SU-DHL-6 (cell line): ENCODE measurements at regions not wholly inside any gene's neighbourhood (a gene's known extent, or its start where the extent isn't known, plus 50 kb on each side); places are given as distances from the start of the nearest gene placed in this dataset.

ENCODE experiments used
- H2AFZ ChIP-seq: fragments of 200-600 bp; sonication (generic); 2 replicates; pipeline ENCODE4 v1.6.1; 2014; ENCODE audit warnings: low read depth, mild to moderate bottlenecking, moderate library complexity, mixed read lengths, antibody characterized with exemption, low read length; ENCODE audit not compliant: severe bottlenecking
- H3F3A ChIP-seq: fragments of 200-600 bp; shearing (Covaris generic); 2 replicates; pipeline ENCODE4 v1.6.0; 2016; ENCODE audit warnings: antibody characterized with exemption, mild to moderate bottlenecking; ENCODE audit not compliant: insufficient read depth
- H3K27ac ChIP-seq: fragments of 200-600 bp; sonication (generic); 2 replicates; pipeline ENCODE4 v1.5.1; 2016; ENCODE audit warnings: low read depth, mild to moderate bottlenecking, low read length, moderate library complexity, mixed read lengths
- H3K27me3 ChIP-seq: fragments of 200-600 bp; sonication (generic), shearing (Covaris generic); 2 replicates; pipeline ENCODE4 v1.6.0; 2014; ENCODE audit warnings: mild to moderate bottlenecking, low read length
- H3K36me3 ChIP-seq: fragments of 200-600 bp; sonication (generic); 2 replicates; pipeline ENCODE4 v1.6.1; 2014; ENCODE audit warnings: mild to moderate bottlenecking, low read length, mixed read lengths
- H3K4me2 ChIP-seq: fragments of 300-600, 200-600 bp; shearing (Covaris generic), sonication (generic); 2 replicates; pipeline ENCODE4 v1.6.0; 2014; ENCODE audit warnings: low read length, low read depth, mild to moderate bottlenecking; ENCODE audit not compliant: poor library complexity, severe bottlenecking
- H3K4me3 ChIP-seq: fragments of 200-600 bp; sonication (generic); 2 replicates; pipeline ENCODE4 v1.5.1; 2014; ENCODE audit warnings: antibody characterized with exemption, low read length, mild to moderate bottlenecking, mixed read lengths; ENCODE audit not compliant: insufficient read depth, poor library complexity, severe bottlenecking
- H3K79me2 ChIP-seq: fragments of 200-600 bp; sonication (generic); 2 replicates; pipeline ENCODE4 v1.6.1; 2014; ENCODE audit warnings: mild to moderate bottlenecking, low read length, moderate library complexity; ENCODE audit not compliant: insufficient read depth
- H3K9ac ChIP-seq: fragments of 200-600 bp; sonication (generic); 2 replicates; pipeline ENCODE4 v1.7.0; 2014; ENCODE audit warnings: mild to moderate bottlenecking, low read length
- H3K9me2 ChIP-seq: fragments of 200-600 bp; sonication (generic); replicated peaks from 2 replicates; pipeline ENCODE4 v1.6.1; 2014; ENCODE audit warnings: low read length; ENCODE audit not compliant: insufficient read depth
- H3K9me3 ChIP-seq: fragments of 200-600 bp; sonication (generic); 2 replicates; pipeline ENCODE4 v1.6.1; 2014; ENCODE audit warnings: low read length, mixed read lengths; ENCODE audit not compliant: insufficient read depth
- H4K20me1 ChIP-seq: fragments of 200-600 bp; sonication (generic); 2 replicates; pipeline ENCODE4 v1.6.1; 2014; ENCODE audit warnings: low read depth, mild to moderate bottlenecking, antibody characterized with exemption, low read length, moderate library complexity, mixed read lengths
- CTCF ChIP-seq: fragments of 200-600 bp; sonication (generic); IDR thresholded peaks from one replicate; pipeline ENCODE4 v1.5.1; 2017; ENCODE audit warnings: antibody characterized with exemption, mild to moderate bottlenecking, low read length, moderate library complexity; ENCODE audit not compliant: insufficient read depth, poor library complexity, severe bottlenecking
- EZH2phosphoT487 ChIP-seq: fragments of 200-600 bp; sonication (generic), shearing (Covaris generic); conservative IDR thresholded peaks from 2 replicates; pipeline ENCODE4 v1.6.1; 2018; ENCODE audit warnings: mild to moderate bottlenecking, antibody characterized with exemption, low read length, moderate library complexity, mixed read lengths

- Histone ChIP-seq H3K27ac (no peak overlapping the region), H3K4me2 (no peak overlapping the region), H3K9me3 (no peaks in the 10 kb centered on the region), H3K9ac (no peak overlapping the region), H3K4me3 (no peak overlapping the region), H4K20me1 (no peaks in the 10 kb centered on the region), H3K79me2 (no peaks in the 10 kb centered on the region), H3K27me3 (no peaks in the 10 kb centered on the region), H3K36me3 (no peaks in the 10 kb centered on the region), H3K9me2 (no peaks in the 10 kb centered on the region), H2AFZ (no peak overlapping the region), H3F3A (no peaks in the 10 kb centered on the region)
- TF ChIP-seq EZH2phosphoT487 (no peak), CTCF (no peak)
These were observed 88.9 kb upstream of the RBM19 start for GRCh38 chr12:114054982-114055381.

- no peak overlapping the region for H2AFZ ChIP-seq
- no peaks in the 10 kb centered on the region for H3K27me3 ChIP-seq
- no peaks in the 10 kb centered on the region for H4K20me1 ChIP-seq
- no peak overlapping the region for H3K4me2 ChIP-seq
- no peak overlapping the region for H3K27ac ChIP-seq
- no peaks in the 10 kb centered on the region for H3K9me3 ChIP-seq
- H3K9me2 ChIP-seq, result no peaks in the 10 kb centered on the region
- no peak overlapping the region for H3K4me3 ChIP-seq
- H3K9ac ChIP-seq, result no peak overlapping the region
- no peak for TF ChIP-seq CTCF
- no peak for TF ChIP-seq EZH2phosphoT487
- H3K36me3 ChIP-seq, result no peaks in the 10 kb centered on the region
- H3K79me2 ChIP-seq, result no peaks in the 10 kb centered on the region
- no peaks in the 10 kb centered on the region for H3F3A ChIP-seq
These were observed 80.3 kb upstream of the RBM19 start for GRCh38 chr12:114046236-114046998.

GRCh38 chr12:114045349-114045748, 79.2 kb upstream of the RBM19 start:
- no peaks in the 10 kb centered on the region for H3K36me3 ChIP-seq
- no peak overlapping the region for H3K4me2 ChIP-seq
- H2AFZ ChIP-seq, result no peak overlapping the region
- no peak overlapping the region for H3K9ac ChIP-seq
- no peak overlapping the region for H3K27ac ChIP-seq
- H3K27me3 ChIP-seq, result no peaks in the 10 kb centered on the region
- H3K4me3 ChIP-seq, result no peak overlapping the region
- H3K79me2 ChIP-seq, result no peaks in the 10 kb centered on the region
- H4K20me1 ChIP-seq, result no peaks in the 10 kb centered on the region
- no peaks in the 10 kb centered on the region for H3F3A ChIP-seq
- H3K9me2 ChIP-seq, result no peaks in the 10 kb centered on the region
- TF ChIP-seq CTCF (no peak), EZH2phosphoT487 (no peak)
- H3K9me3 ChIP-seq, result no peaks in the 10 kb centered on the region
